HS-27A (cell line): ENCODE measurements at regions not wholly inside any gene's neighbourhood (a gene's known extent, or its start where the extent isn't known, plus 50 kb on each side); places are given as distances from the start of the nearest gene placed in this dataset.

Source experiments
- DNase-seq: peaks from one replicate; pipeline ENCODE4 v3.0.0-alpha.2; 2012; ENCODE audit warnings: low read depth, missing footprints

GRCh38 chr3:188041193-188041592, 112.8 kb upstream of the LPP start:
- DNase-seq, result no peak

GRCh38 chr3:188041895-188042294, 112.1 kb upstream of the LPP start:
- no peak for DNase-seq

- no peak for DNase-seq
Measured at GRCh38 chr3:188042466-188042865, 111.5 kb upstream of the LPP start.

GRCh38 chr3:188043891-188044290, 110.1 kb upstream of the LPP start:
- DNase-seq, result no peak

GRCh38 chr3:188046561-188047211, 107.3 kb upstream of the LPP start:
- no peak for DNase-seq

- DNase-seq, result no peak
Measured at GRCh38 chr3:188047536-188047935, 106.4 kb upstream of the LPP start.

GRCh38 chr3:188049606-188050530, 104.1 kb upstream of the LPP start:
- no peak for DNase-seq

GRCh38 chr3:188051801-188052168, 102.2 kb upstream of the LPP start:
- no peak for DNase-seq

GRCh38 chr3:188052169-188053035, 101.6 kb upstream of the LPP start:
- no peak for DNase-seq

- DNase-seq, result no peak
Measured at GRCh38 chr3:188053036-188053340, 101.0 kb upstream of the LPP start.

GRCh38 chr3:188053710-188054380, 100.1 kb upstream of the LPP start:
- DNase-seq, result no peak

GRCh38 chr3:188054541-188054940, 99.4 kb upstream of the LPP start:
- DNase-seq, result no peak

GRCh38 chr3:188055388-188055787, 98.6 kb upstream of the LPP start:
- DNase-seq, result no peak

GRCh38 chr3:188057124-188057523, 96.8 kb upstream of the LPP start:
- DNase-seq, result no peak

GRCh38 chr3:188058569-188059184, 95.3 kb upstream of the LPP start:
- DNase-seq, result no peak

GRCh38 chr3:188059351-188059750, 94.6 kb upstream of the LPP start:
- DNase-seq, result no peak

GRCh38 chr3:188060264-188060835, 93.6 kb upstream of the LPP start:
- no peak for DNase-seq

- DNase-seq, result no peak
Measured at GRCh38 chr3:188060840-188061544, 93.0 kb upstream of the LPP start.

- DNase-seq, result no peak
Measured at GRCh38 chr3:188062216-188062615, 91.7 kb upstream of the LPP start.

GRCh38 chr3:188064831-188065493, 89.0 kb upstream of the LPP start:
- no peak for DNase-seq
